HG03520 (cell line): ENCODE measurements at regions not wholly inside any gene's neighbourhood (a gene's known extent, or its start where the extent isn't known, plus 50 kb on each side); places are given as distances from the start of the nearest gene placed in this dataset.

Experiments
- ATAC-seq: cut with Tn5 transposase; IDR thresholded peaks from one replicate; pipeline ENCODE4 v1.9.1; 2021; ENCODE audit warnings: mild to moderate bottlenecking, moderate library complexity; ENCODE audit not compliant: unreplicated experiment

GRCh38 chr20:51106011-51106410, 83.1 kb upstream of the KCNG1 start:
- ATAC-seq, result no peak

GRCh38 chr20:51104960-51105920, 82.3 kb upstream of the KCNG1 start:
- no peak for ATAC-seq

- no peak for ATAC-seq
Measured at GRCh38 chr20:51100617-51101016, 77.7 kb upstream of the KCNG1 start.

GRCh38 chr20:51098284-51098810, 75.4 kb upstream of the KCNG1 start:
- no peak for ATAC-seq

- no peak for ATAC-seq
Measured at GRCh38 chr20:51097351-51098120, 74.6 kb upstream of the KCNG1 start.

- ATAC-seq, result no peak
Measured at GRCh38 chr20:51096582-51097267, 73.8 kb upstream of the KCNG1 start.

GRCh38 chr20:51095633-51096521, 73.0 kb upstream of the KCNG1 start:
- ATAC-seq, result no peak

GRCh38 chr20:51094221-51094620, 71.3 kb upstream of the KCNG1 start:
- no peak for ATAC-seq

GRCh38 chr20:51093240-51093763, 70.4 kb upstream of the KCNG1 start:
- ATAC-seq, result no peak

- no peak for ATAC-seq
Measured at GRCh38 chr20:51092338-51092737, 69.4 kb upstream of the KCNG1 start.

GRCh38 chr20:51091406-51092195, 68.7 kb upstream of the KCNG1 start:
- ATAC-seq, result no peak

GRCh38 chr20:51089840-51090239, 66.9 kb upstream of the KCNG1 start:
- no peak for ATAC-seq

GRCh38 chr20:51089272-51089781, 66.4 kb upstream of the KCNG1 start:
- no peak for ATAC-seq

GRCh38 chr20:51087266-51087665, 64.4 kb upstream of the KCNG1 start:
- ATAC-seq, result no peak

GRCh38 chr20:51085769-51086168, 62.9 kb upstream of the KCNG1 start:
- ATAC-seq, result no peak

- ATAC-seq, result no peak
Measured at GRCh38 chr20:51084593-51085377, 61.9 kb upstream of the KCNG1 start.

- ATAC-seq, result no peak
Measured at GRCh38 chr20:51083447-51083846, 60.5 kb upstream of the KCNG1 start.

- no peak for ATAC-seq
Measured at GRCh38 chr20:51082988-51083387, 60.1 kb upstream of the KCNG1 start.
